ENCODE measurements at regions not wholly inside any gene's neighbourhood (a gene's known extent, or its start where the extent isn't known, plus 50 kb on each side); places are given as distances from the start of the nearest gene placed in this dataset.

DNA sequence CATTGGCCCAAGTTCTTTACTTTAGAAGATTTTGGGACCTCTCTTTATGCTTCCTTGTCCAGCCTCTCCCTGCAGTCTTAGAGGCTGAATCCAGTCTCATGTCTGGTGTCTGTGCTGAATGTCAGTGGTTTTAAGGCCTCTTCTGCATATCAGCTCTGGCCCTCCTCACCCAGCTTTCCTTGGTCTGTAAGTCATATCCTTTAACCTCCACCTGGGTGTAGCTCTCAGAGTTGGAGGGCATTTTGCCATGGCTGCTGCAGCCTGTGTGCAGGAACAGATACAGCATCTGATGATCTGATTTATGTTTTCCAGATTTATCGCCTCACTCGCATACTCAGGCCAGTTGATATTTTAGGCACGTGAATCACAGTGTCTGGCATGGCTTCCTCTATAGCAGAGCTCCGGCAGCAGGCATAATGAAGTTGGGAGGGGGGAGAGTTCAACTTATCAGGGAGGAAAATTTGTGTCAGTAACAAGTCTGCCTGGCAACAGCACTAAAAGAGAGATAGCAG is 335.0 kb downstream of the PCNX1 start:
- no peak for DNase-seq
- no peak overlapping the region for H3K27ac ChIP-seq
- H3K27me3 ChIP-seq = no peaks in the 10 kb centered on the region
- no peaks in the 10 kb centered on the region for H3K9me3 ChIP-seq
- H3K4me3 ChIP-seq = no peak overlapping the region
- TF ChIP-seq, protein P1, sequence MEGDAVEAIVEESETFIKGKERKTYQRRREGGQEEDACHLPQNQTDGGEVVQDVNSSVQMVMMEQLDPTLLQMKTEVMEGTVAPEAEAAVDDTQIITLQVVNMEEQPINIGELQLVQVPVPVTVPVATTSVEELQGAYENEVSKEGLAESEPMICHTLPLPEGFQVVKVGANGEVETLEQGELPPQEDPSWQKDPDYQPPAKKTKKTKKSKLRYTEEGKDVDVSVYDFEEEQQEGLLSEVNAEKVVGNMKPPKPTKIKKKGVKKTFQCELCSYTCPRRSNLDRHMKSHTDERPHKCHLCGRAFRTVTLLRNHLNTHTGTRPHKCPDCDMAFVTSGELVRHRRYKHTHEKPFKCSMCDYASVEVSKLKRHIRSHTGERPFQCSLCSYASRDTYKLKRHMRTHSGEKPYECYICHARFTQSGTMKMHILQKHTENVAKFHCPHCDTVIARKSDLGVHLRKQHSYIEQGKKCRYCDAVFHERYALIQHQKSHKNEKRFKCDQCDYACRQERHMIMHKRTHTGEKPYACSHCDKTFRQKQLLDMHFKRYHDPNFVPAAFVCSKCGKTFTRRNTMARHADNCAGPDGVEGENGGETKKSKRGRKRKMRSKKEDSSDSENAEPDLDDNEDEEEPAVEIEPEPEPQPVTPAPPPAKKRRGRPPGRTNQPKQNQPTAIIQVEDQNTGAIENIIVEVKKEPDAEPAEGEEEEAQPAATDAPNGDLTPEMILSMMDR (IDR thresholded peaks at IDR 0.05) = no peak
- TF ChIP-seq POLR2A (IDR thresholded peaks at IDR 0.05) = no peak
- intact Hi-C loops (cut with DNase I) = no loop called here
- 40 to 61% methylated on average over 4 of the region's 4 CpGs for WGBS, 2 donors
- ATAC-seq = no peak
- H3K4me1 ChIP-seq = no peaks in the 10 kb centered on the region
- no peaks in the 10 kb centered on the region for H3K36me3 ChIP-seq (replicated peaks in 1 of 2; ENCODE audit: insufficient read depth in 1 of 2, low read depth in 2 of 2)

DNA sequence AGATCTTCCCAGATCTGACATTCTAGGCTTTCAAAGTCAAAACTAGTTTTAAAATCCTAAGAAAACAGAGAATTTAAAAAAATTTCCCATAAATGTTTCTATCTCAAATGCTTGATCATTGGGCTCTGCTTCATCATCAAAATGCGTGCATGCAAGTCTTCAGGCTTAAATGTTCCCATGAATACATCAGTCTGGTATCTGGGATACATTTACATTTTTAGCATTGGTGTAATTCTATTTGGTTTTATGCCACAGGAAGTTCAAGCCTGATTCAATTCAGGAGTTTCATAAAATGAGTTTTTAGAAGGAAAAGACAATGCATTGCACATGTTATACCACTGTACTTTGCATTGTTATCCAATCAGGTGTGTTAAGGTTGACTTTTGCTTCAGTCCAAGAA is 336.4 kb downstream of the PCNX1 start:
- WGBS, 2 donors = 82 to 85% methylated on average over 1 of the region's 1 CpG
- H3K4me1 ChIP-seq = no peaks in the 10 kb centered on the region
- no peak overlapping the region for H3K27ac ChIP-seq
- no peak for TF ChIP-seq POLR2A (IDR thresholded peaks at IDR 0.05)
- TF ChIP-seq, protein P1 (IDR thresholded peaks at IDR 0.05) = no peak
- no peak overlapping the region for H3K4me3 ChIP-seq
- H3K27me3 ChIP-seq = no peaks in the 10 kb centered on the region
- H3K36me3 ChIP-seq (replicated peaks in 1 of 2; ENCODE audit: insufficient read depth in 1 of 2, low read depth in 2 of 2) = no peaks in the 10 kb centered on the region
- no peaks in the 10 kb centered on the region for H3K9me3 ChIP-seq
- DNase-seq = no peak
- ATAC-seq = no peak
- intact Hi-C loops (cut with DNase I) = no loop called here

DNA sequence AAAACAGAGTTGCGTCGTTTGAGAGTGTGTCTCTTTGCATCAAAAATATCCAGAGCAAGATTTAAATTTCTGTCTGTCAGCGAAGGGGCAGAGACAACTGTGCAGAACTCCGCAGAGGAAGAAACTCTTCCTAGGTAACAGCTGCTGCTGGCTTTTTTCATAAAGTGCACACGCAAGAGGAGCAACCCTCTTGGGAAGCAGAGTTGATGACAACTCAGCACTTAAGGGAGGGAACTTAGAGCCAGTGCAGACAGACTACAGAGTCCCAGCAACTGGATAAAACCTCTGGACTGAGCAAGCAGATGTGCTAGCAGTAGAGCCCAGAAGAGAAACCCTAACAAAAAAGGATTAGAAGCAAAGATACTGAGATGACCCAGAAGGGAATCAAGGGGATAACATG is 337.1 kb downstream of the PCNX1 start:
- no peaks in the 10 kb centered on the region for H3K27me3 ChIP-seq
- no peak overlapping the region for H3K4me3 ChIP-seq
- 60 to 67% methylated on average over 5 of the region's 5 CpGs for WGBS, 2 donors
- H3K9me3 ChIP-seq = no peaks in the 10 kb centered on the region
- H3K36me3 ChIP-seq (replicated peaks in 1 of 2; ENCODE audit: insufficient read depth in 1 of 2, low read depth in 2 of 2) = no peaks in the 10 kb centered on the region
- H3K4me1 ChIP-seq = no peaks in the 10 kb centered on the region
- TF ChIP-seq POLR2A (IDR thresholded peaks at IDR 0.05) = no peak
- TF ChIP-seq, protein P1 (IDR thresholded peaks at IDR 0.05) = no peak
- intact Hi-C loops (cut with DNase I) = no loop called here
- DNase-seq (no peak), ATAC-seq (no peak)
- no peak overlapping the region for H3K27ac ChIP-seq

DNA sequence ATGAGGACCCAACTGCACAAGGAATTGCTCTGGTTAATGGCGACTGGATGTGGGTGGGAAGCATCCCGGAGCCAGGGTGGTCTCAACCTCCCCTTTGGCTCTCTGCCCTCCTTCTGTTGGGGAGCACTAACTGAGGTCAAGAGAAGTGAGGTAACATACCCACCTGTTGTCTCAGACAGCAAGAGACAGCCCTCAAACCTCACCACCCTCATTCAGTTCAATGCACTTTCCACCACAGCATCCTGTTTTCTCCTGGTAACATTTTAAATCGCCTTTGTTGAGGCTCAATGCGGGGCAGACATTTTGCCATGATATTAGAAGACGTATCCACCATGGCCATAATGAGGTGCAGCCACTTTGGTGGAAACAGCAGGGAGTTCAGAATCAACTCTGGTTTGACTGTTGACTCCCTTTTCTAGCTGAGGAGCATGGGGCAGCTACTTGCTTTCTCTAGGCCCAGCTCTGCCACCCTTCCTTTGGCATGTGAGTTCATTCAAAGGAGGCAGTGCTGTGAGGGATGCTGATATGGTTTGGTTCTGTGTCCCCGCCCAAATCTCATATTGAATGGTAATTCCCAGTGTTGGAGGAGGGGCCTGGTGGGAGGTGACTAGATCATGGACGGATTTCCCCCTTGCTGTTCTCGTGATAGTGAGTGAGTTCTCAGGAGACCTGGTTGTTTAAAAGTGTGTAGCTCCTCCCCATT is 338.6 kb downstream of the PCNX1 start:
- no peak for ATAC-seq
- intact Hi-C loops (cut with DNase I) = no loop called here
- no peak for TF ChIP-seq POLR2A (IDR thresholded peaks at IDR 0.05)
- TF ChIP-seq, protein P1 (IDR thresholded peaks at IDR 0.05) = no peak
- no peak overlapping the region for H3K4me3 ChIP-seq
- H3K9me3 ChIP-seq = no peaks in the 10 kb centered on the region
- no peak for DNase-seq
- no peaks in the 10 kb centered on the region for H3K36me3 ChIP-seq (replicated peaks in 1 of 2; ENCODE audit: insufficient read depth in 1 of 2, low read depth in 2 of 2)
- WGBS, 2 donors = 81 to 87% methylated on average over 8 of the region's 8 CpGs
- H3K4me1 ChIP-seq = no peaks in the 10 kb centered on the region
- H3K27me3 ChIP-seq = no peaks in the 10 kb centered on the region
- H3K27ac ChIP-seq = no peak overlapping the region

DNA sequence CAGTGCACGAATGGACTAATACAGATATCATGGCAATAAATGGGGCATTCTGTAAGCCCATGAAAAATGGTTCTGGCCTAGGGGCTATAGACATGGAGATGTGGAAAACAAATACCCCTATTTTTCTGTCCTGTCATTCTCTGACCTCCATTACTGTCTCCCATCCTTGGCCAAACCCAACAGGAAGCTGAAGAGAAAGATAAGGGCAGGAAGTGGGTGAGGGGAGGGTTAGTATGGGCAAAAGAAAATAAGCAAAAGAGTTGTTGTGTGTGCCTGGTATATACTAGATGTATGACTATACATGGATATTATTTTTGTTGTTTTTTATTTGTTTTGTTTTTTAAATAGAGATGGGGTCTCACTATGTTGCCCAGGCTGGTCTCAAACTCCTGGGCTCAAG is 339.3 kb downstream of the PCNX1 start:
- WGBS, 2 donors = 32 to 46% methylated on average over 1 of the region's 1 CpG

More for the DNA sequence above, 339.3 kb downstream of the PCNX1 start:
- ATAC-seq = no peak
- Histone ChIP-seq H3K9me3 (no peaks in the 10 kb centered on the region), H3K4me1 (no peaks in the 10 kb centered on the region), H3K27me3 (no peaks in the 10 kb centered on the region), H3K4me3 (no peak overlapping the region), H3K27ac (no peak overlapping the region), H3K36me3 (replicated peaks in 1 of 2; ENCODE audit: insufficient read depth in 1 of 2, low read depth in 2 of 2) (no peaks in the 10 kb centered on the region)
- intact Hi-C loops (cut with DNase I) = no loop called here
- no peak for DNase-seq
- TF ChIP-seq, protein P1 (IDR thresholded peaks at IDR 0.05) = no peak
- TF ChIP-seq POLR2A (IDR thresholded peaks at IDR 0.05) = no peak

All from body of pancreas (tissue), 4 donors.